ENCODE measurements at regions not wholly inside any gene's neighbourhood (a gene's known extent, or its start where the extent isn't known, plus 50 kb on each side); places are given as distances from the start of the nearest gene placed in this dataset.

- TF ChIP-seq CTCF (IDR thresholded peaks at IDR 0.05; ENCODE audit: control extremely low read depth, extremely low read depth, low read depth, missing control alignments), result no peak
- ChIA-PET POLR2A (no interaction called here), CTCF (interaction anchor here (0.9 to 13.3 kb wide), 4 partner anchors 13 to 172 kb away, joined by 3 to 264 read pairs (median 3); no protein-coding TSS in a partner anchor)
- DNase-seq (ENCODE audit: extremely low spot score), result no peak
These were observed 94.8 kb upstream of the NHSL1 start for GRCh38 chr6:138593909-138594757.

GRCh38 chr6:138594758-138595140, 95.5 kb upstream of the NHSL1 start:
- DNase-seq (ENCODE audit: extremely low spot score), result no peak
- CTCF ChIA-PET, result interaction anchor here (1.0 to 13.3 kb wide), 3 partner anchors 13 to 172 kb away, joined by 3 to 264 read pairs (median 3); no protein-coding TSS in a partner anchor
- POLR2A ChIA-PET, result no interaction called here
- TF ChIP-seq CTCF (IDR thresholded peaks at IDR 0.05; ENCODE audit: control extremely low read depth, extremely low read depth, low read depth, missing control alignments), result no peak

- ChIA-PET CTCF (interaction anchor here (0.9 to 13.3 kb wide), 3 partner anchors 11 to 170 kb away, joined by 3 to 264 read pairs (median 3); no protein-coding TSS in a partner anchor), POLR2A (no interaction called here)
- DNase-seq (ENCODE audit: extremely low spot score), result no peak
- no peak for TF ChIP-seq CTCF (IDR thresholded peaks at IDR 0.05; ENCODE audit: control extremely low read depth, extremely low read depth, low read depth, missing control alignments)
These were observed 96.8 kb upstream of the NHSL1 start for GRCh38 chr6:138596126-138596525.

GRCh38 chr6:138596591-138596990, 97.3 kb upstream of the NHSL1 start:
- DNase-seq (ENCODE audit: extremely low spot score), result no peak
- TF ChIP-seq CTCF (IDR thresholded peaks at IDR 0.05; ENCODE audit: control extremely low read depth, extremely low read depth, low read depth, missing control alignments), result no peak
- POLR2A ChIA-PET, result no interaction called here
- CTCF ChIA-PET, result interaction anchor here (0.9 to 13.3 kb wide), 2 partner anchors 169 to 170 kb away, joined by 3 to 264 read pairs; no protein-coding TSS in a partner anchor

GRCh38 chr6:138597336-138597735, 98.0 kb upstream of the NHSL1 start:
- CTCF ChIA-PET, result no interaction called here
- POLR2A ChIA-PET, result no interaction called here
- TF ChIP-seq CTCF (IDR thresholded peaks at IDR 0.05; ENCODE audit: control extremely low read depth, extremely low read depth, low read depth, missing control alignments), result no peak
- DNase-seq (ENCODE audit: extremely low spot score), result no peak

GRCh38 chr6:138598562-138599173, 99.4 kb upstream of the NHSL1 start:
- POLR2A ChIA-PET, result no interaction called here
- no peak for TF ChIP-seq CTCF (IDR thresholded peaks at IDR 0.05; ENCODE audit: control extremely low read depth, extremely low read depth, low read depth, missing control alignments)
- CTCF ChIA-PET, result interaction anchor here (0.7 to 1.9 kb wide), 5 partner anchors 8 to 194 kb away, joined by 3 to 8 read pairs (median 5); no protein-coding TSS in a partner anchor
- DNase-seq (ENCODE audit: extremely low spot score), result no peak
